MCF 10A (cell line): ENCODE measurements at regions not wholly inside any gene's neighbourhood (a gene's known extent, or its start where the extent isn't known, plus 50 kb on each side); places are given as distances from the start of the nearest gene placed in this dataset.

Experiments
- BruUV-seq: library from RNA; stranded (reverse); fragments of 400-500 nt; replicated peaks from 2 replicates; lab custom pipeline; 2021; lab: Mats Ljungman, UMichigan
- CTCF ChIA-PET: fragments of 300-600 bp; sonication (Branson Sonifier 250); formaldehyde crosslinking; extraction: SDS; loops from one replicate; lab custom pipeline; 2021; ENCODE audit warnings: antibody characterized with exemption, inconsistent platforms; lab: Yijun Ruan, JAX
- POLR2A ChIA-PET: fragments of 300-600, 350-650 bp; sonication (Branson Sonifier 250); formaldehyde crosslinking; extraction: SDS; loops from one replicate; lab custom pipeline; 2020; ENCODE audit warnings: antibody characterized with exemption, inconsistent platforms; lab: Yijun Ruan, JAX
- DNase-seq: peaks from one replicate; pipeline ENCODE4 v3.0.0-alpha.2; 2018; ENCODE audit not compliant: unreplicated experiment
- H3K27ac Mint-ChIP-seq: one replicate; pipeline ENCODE4 v1.8.0; 2022; ENCODE audit warnings: mild to moderate bottlenecking, low read depth, mixed read lengths; ENCODE audit not compliant: unreplicated experiment
- H3K27me3 Mint-ChIP-seq: one replicate; pipeline ENCODE4 v1.8.0; 2022; ENCODE audit warnings: mixed read lengths; ENCODE audit not compliant: insufficient read depth, unreplicated experiment
- H3K36me3 Mint-ChIP-seq: one replicate; pipeline ENCODE4 v1.8.0; 2022; ENCODE audit warnings: mild to moderate bottlenecking, moderate library complexity, mixed read lengths; ENCODE audit not compliant: insufficient read depth, unreplicated experiment
- H3K4me1 Mint-ChIP-seq: one replicate; pipeline ENCODE4 v1.8.0; 2022; ENCODE audit warnings: mixed read lengths; ENCODE audit not compliant: insufficient read depth, unreplicated experiment
- H3K4me3 Mint-ChIP-seq: one replicate; pipeline ENCODE4 v1.8.0; 2022; ENCODE audit warnings: mild to moderate bottlenecking, moderate library complexity, mixed read lengths; ENCODE audit not compliant: unreplicated experiment
- H3K9me3 Mint-ChIP-seq: one replicate; pipeline ENCODE4 v1.8.0; 2022; ENCODE audit warnings: mixed read lengths; ENCODE audit not compliant: unreplicated experiment
- intact Hi-C: fragments of 100-400 bp; cut with micrococcal nuclease; formaldehyde crosslinking; loops from 2 replicates; pipeline ENCODE4 v1.14.1; 2022
- TF ChIP-seq, protein P1 (sequence below): fragments of 200-600 bp; IDR thresholded peaks from one replicate; pipeline ENCODE4 v1.8.0; 2022; ENCODE audit warnings: antibody characterized with exemption, mild to moderate bottlenecking; ENCODE audit not compliant: unreplicated experiment

DNA sequence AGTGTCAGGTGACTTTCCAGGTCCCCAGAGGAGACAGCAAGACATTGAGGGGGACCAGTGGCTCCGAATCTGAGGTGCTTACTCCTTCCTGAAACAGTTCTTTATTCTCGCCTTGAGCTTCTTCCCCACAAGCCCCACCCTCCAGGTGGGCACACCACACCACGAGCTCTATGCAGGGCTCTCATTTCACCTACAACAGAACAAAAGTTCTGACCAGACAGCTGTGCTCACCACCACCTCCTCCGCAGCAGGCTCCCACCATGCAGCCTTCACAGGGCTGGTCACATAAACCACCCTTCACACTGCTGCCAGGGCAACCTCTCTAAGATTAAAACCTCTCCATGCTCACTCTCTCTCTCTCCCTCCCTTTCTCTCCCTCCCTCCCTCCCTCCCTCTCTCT is 384.5 kb upstream of the ARID1B start:
- no peaks in the 10 kb centered on the region for H3K36me3 Mint-ChIP-seq
- H3K4me1 Mint-ChIP-seq, result no peaks in the 10 kb centered on the region
- no peaks in the 10 kb centered on the region for H3K27me3 Mint-ChIP-seq
- CTCF ChIA-PET, result interaction anchor here (0.6 to 1.4 kb wide), 3 partner anchors 9 to 1089 kb away, joined by 3 to 4 read pairs (median 3); no protein-coding TSS in a partner anchor
- TF ChIP-seq, protein P1, sequence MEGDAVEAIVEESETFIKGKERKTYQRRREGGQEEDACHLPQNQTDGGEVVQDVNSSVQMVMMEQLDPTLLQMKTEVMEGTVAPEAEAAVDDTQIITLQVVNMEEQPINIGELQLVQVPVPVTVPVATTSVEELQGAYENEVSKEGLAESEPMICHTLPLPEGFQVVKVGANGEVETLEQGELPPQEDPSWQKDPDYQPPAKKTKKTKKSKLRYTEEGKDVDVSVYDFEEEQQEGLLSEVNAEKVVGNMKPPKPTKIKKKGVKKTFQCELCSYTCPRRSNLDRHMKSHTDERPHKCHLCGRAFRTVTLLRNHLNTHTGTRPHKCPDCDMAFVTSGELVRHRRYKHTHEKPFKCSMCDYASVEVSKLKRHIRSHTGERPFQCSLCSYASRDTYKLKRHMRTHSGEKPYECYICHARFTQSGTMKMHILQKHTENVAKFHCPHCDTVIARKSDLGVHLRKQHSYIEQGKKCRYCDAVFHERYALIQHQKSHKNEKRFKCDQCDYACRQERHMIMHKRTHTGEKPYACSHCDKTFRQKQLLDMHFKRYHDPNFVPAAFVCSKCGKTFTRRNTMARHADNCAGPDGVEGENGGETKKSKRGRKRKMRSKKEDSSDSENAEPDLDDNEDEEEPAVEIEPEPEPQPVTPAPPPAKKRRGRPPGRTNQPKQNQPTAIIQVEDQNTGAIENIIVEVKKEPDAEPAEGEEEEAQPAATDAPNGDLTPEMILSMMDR, result no peak
- H3K9me3 Mint-ChIP-seq, result no peaks in the 10 kb centered on the region
- H3K27ac Mint-ChIP-seq, result no peak overlapping the region
- BruUV-seq, result no TSS peak
- intact Hi-C loops, result no loop called here
- POLR2A ChIA-PET, result no interaction called here
- H3K4me3 Mint-ChIP-seq, result no peak overlapping the region
- no peak for DNase-seq

DNA sequence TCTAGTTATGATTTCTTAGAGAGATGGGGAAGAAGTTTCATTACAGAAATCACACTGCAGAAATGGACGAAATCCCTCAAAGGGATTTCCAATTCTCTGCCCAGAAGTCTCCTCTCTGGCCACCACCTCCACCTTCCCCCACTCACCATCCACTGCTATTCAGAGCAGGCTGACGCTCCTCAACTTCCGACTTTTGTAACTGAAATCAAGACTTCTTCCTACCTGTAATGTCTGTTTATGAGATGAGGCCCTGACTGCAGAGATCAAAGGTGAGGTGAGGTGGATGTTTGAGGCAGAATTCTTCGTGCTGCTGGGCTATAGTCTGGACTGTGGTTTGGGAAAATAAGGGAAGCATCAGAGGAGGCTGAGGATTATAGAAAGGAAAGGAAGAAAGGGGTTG is 385.2 kb upstream of the ARID1B start:
- Mint-ChIP-seq H3K27me3 (no peaks in the 10 kb centered on the region), H3K27ac (no peak overlapping the region), H3K4me3 (no peak overlapping the region), H3K9me3 (no peaks in the 10 kb centered on the region), H3K36me3 (no peaks in the 10 kb centered on the region), H3K4me1 (no peaks in the 10 kb centered on the region)
- CTCF ChIA-PET, result interaction anchor here (1.4 kb wide), 1 partner anchor 8 kb away, joined by 4 read pairs; no protein-coding TSS in a partner anchor
- intact Hi-C loops, result no loop called here
- POLR2A ChIA-PET, result no interaction called here
- BruUV-seq, result no TSS peak
- no peak for DNase-seq
- TF ChIP-seq, protein P1, result no peak

DNA sequence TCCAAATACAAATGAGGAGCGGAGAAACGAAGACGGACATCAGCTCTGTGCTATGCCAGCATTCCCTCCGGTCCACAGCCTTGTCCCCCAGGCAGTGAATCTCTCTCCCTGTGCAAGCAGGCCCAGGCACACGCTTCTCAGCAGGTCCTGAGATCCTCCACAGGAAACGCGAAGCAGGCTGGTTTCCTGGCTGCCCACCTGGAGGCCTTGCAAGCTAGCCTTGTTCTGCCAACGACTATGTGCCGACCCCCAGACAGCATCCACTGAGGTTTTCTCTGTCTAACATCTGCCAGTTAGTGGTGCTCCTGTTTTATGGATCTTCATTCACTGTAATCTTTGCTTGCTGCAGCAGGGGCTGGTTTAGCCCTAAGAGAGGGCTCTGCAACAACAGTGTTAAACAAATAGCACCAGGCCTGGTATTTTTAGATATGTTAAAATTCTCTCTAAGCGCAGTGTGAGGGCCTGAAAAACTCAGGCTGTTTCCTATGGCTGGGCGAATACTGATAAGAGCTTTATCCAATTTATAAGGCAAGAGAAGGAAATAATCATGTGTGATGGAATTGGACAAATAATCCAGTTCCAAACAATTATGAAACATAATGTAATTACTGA is 386.0 kb upstream of the ARID1B start:
- Mint-ChIP-seq H3K27ac (no peak overlapping the region), H3K4me3 (no peak overlapping the region), H3K27me3 (no peaks in the 10 kb centered on the region), H3K4me1 (no peaks in the 10 kb centered on the region), H3K9me3 (no peaks in the 10 kb centered on the region), H3K36me3 (no peaks in the 10 kb centered on the region)
- DNase-seq, result no peak
- no TSS peak for BruUV-seq
- TF ChIP-seq, protein P1, result no peak
- ChIA-PET CTCF (interaction anchor here (0.6 kb wide), 1 partner anchor 829 kb away, joined by 3 read pairs; no protein-coding TSS in a partner anchor), POLR2A (interaction anchor here (0.6 kb wide), 1 partner anchor 19 kb away, joined by 3 read pairs; no protein-coding TSS in a partner anchor)
- intact Hi-C loops, result no loop called here

DNA sequence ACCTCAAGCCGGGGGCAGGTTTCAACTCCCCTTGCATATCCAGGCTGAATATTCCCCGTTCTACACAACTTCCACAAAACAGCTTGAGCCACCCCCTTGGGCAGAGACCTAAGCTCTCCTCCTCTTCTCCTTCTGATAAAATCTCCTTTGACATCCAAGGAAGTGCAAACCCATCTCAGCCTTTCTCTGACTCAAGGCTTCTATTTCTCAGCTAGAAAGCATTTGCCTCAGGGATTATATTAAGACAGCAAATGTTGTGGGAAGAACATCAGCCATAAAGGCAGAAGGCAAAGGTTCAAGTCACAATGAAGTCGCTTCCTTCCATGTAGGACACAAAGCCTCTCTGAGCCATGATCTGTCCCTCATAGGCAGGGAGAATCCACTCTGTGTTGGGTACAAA is 386.6 kb upstream of the ARID1B start:
- BruUV-seq, result no TSS peak
- Mint-ChIP-seq H3K27me3 (no peaks in the 10 kb centered on the region), H3K4me1 (no peaks in the 10 kb centered on the region), H3K9me3 (no peaks in the 10 kb centered on the region), H3K4me3 (no peak overlapping the region), H3K27ac (no peak overlapping the region), H3K36me3 (no peaks in the 10 kb centered on the region)
- TF ChIP-seq, protein P1, result no peak
- ChIA-PET POLR2A (interaction anchor here (0.6 kb wide), 1 partner anchor 18 kb away, joined by 3 read pairs; no protein-coding TSS in a partner anchor), CTCF (interaction anchor here (0.6 to 0.7 kb wide), 2 partner anchors 71 to 828 kb away, joined by 3 read pairs; no protein-coding TSS in a partner anchor)
- no peak for DNase-seq
- intact Hi-C loops, result no loop called here
